A549 (cell line): ENCODE measurements at regions not wholly inside any gene's neighbourhood (a gene's known extent, or its start where the extent isn't known, plus 50 kb on each side); places are given as distances from the start of the nearest gene placed in this dataset.
"Not testable (repeated sequence)": the region's sequence is repeated elsewhere in the genome, so short reads cannot be mapped to it uniquely, and the experiment has no call there.

Experiments used
- ATAC-seq, 2 experiments: fragments of 200-7000 bp in 1 of 2; fragments of >200 bp in 1 of 2; cut with Nextera tagmentation in 1 of 2; cut with Tn5 transposase in 1 of 2; 3 replicates each; pipeline versions ENCODE4 v1.8.0 to v1.9.1; 2018 to 2020; ENCODE audit warnings: mild to moderate bottlenecking in 1 of 2, moderate library complexity in 1 of 2
- CTCF ChIA-PET: fragments of 300-600 bp; sonication (Branson Sonifier 250); formaldehyde crosslinking; extraction: SDS; loops from one replicate; lab custom pipeline; 2021; ENCODE audit warnings: antibody characterized with exemption, inconsistent platforms; lab: Yijun Ruan, JAX
- POLR2A ChIA-PET: fragments of 350-600 bp; formaldehyde crosslinking; extraction: SDS; loops from one replicate; lab custom pipeline; 2021; ENCODE audit warnings: antibody characterized with exemption, inconsistent platforms; lab: Yijun Ruan, JAX
- DNase-seq, 2 experiments: peaks; one replicate each; pipeline versions ENCODE4 v3.0.0 to v3.0.0-alpha.2; 2011 to 2016; ENCODE audit warnings: low read depth in 1 of 2, low spot score in 1 of 2
- FAIRE-seq: peaks from 2 replicates; lab custom pipeline; 2011; peaks lifted over from hg19 to GRCh38; lab: Jason Lieb, UNC
- H3K27ac ChIP-seq, 2 experiments: fragments of >200 bp; sonication (Bioruptor Twin); formaldehyde crosslinking; 3 replicates each; pipeline ENCODE4 v1.5.1; 2016 to 2017
- H3K4me1 ChIP-seq: fragments of >200 bp; sonication (Bioruptor Twin); formaldehyde crosslinking; 3 replicates; pipeline ENCODE4 v1.6.1; 2016
- H3K4me2 ChIP-seq: fragments of >200 bp; sonication (Bioruptor Twin); formaldehyde crosslinking; 3 replicates; pipeline ENCODE4 v1.6.1; 2016
- H3K4me3 ChIP-seq: fragments of >200 bp; sonication (Bioruptor Twin); formaldehyde crosslinking; 3 replicates; pipeline ENCODE4 v1.5.1; 2016
- H3K9me3 ChIP-seq: fragments of >200 bp; sonication (Bioruptor Twin); formaldehyde crosslinking; 3 replicates; pipeline ENCODE4 v1.6.1; 2016
- CBX2 ChIP-seq: fragments of 200-600 bp; sonication (generic); IDR thresholded peaks from 2 replicates; pipeline ENCODE4 v1.6.1; 2016; ENCODE audit warnings: low read depth, mild to moderate bottlenecking, borderline replicate concordance
- CBX8 ChIP-seq: fragments of 200-600 bp; sonication (generic); IDR thresholded peaks from 2 replicates; pipeline ENCODE4 v1.6.1; 2016
- CEBPB ChIP-seq, 2 experiments: fragments of >200 bp in 1 of 2; sonication (Bioruptor Twin) in 1 of 2; formaldehyde crosslinking in 1 of 2; IDR thresholded peaks; 2 replicates each; pipeline ENCODE4 v1.6.1; 2012 to 2016
- EHF ChIP-seq: fragments of 250-450 bp; sonication (Bioruptor Pico); IDR thresholded peaks from 2 replicates; pipeline ENCODE4 v1.5.0; 2020; ENCODE audit warnings: mild to moderate bottlenecking
- EHMT2 ChIP-seq: fragments of 200-600 bp; sonication (generic); IDR thresholded peaks from 2 replicates; pipeline ENCODE4 v1.6.1; 2016; ENCODE audit warnings: antibody characterized with exemption, low read depth, mild to moderate bottlenecking, moderate library complexity
- ELK1 ChIP-seq: fragments of 150-350 bp; IDR thresholded peaks from 2 replicates; pipeline ENCODE4 v1.6.1; 2014; ENCODE audit warnings: low read depth, mild to moderate bottlenecking, low read length
- ESRRA ChIP-seq: fragments of 150-350 bp; IDR thresholded peaks from 2 replicates; pipeline ENCODE4 v1.6.1; 2014; ENCODE audit warnings: mild to moderate bottlenecking, low read length, borderline replicate concordance
- FOSB ChIP-seq: fragments of 250-450 bp; sonication (Bioruptor Pico); IDR thresholded peaks from 2 replicates; pipeline ENCODE4 v1.5.0; 2020; ENCODE audit warnings: mild to moderate bottlenecking, moderate library complexity
- FOSL2 ChIP-seq, 2 experiments: fragments of 450-650 bp in 1 of 2; fragments of >200 bp in 1 of 2; sonication (Bioruptor Twin) in 1 of 2; formaldehyde crosslinking; IDR thresholded peaks; 2 replicates each; pipeline versions ENCODE4 v1.5.0 to v1.6.1; 2016 to 2020; ENCODE audit warnings: mild to moderate bottlenecking in 1 of 2, moderate library complexity in 1 of 2
- FOXS1 ChIP-seq: fragments of 250-450 bp; sonication (Bioruptor Pico); IDR thresholded peaks from 2 replicates; pipeline ENCODE4 v1.5.0; 2020; ENCODE audit warnings: mild to moderate bottlenecking, moderate library complexity
- GATA3 ChIP-seq: IDR thresholded peaks from 2 replicates; pipeline ENCODE4 v1.6.1; 2012; ENCODE audit warnings: borderline replicate concordance
- HMGXB4 ChIP-seq: fragments of 250-450 bp; sonication (Bioruptor Pico); IDR thresholded peaks from 2 replicates; pipeline ENCODE4 v1.5.0; 2021; ENCODE audit warnings: mild to moderate bottlenecking, moderate library complexity, borderline replicate concordance
- HOXA7 ChIP-seq: fragments of 250-450 bp; sonication (Bioruptor Pico); IDR thresholded peaks from 2 replicates; pipeline ENCODE4 v1.5.0; 2020; ENCODE audit warnings: mild to moderate bottlenecking, moderate library complexity
- HOXB13 ChIP-seq: fragments of 250-450 bp; sonication (Bioruptor Pico); IDR thresholded peaks from 2 replicates; pipeline ENCODE4 v1.5.0; 2020; ENCODE audit warnings: low read depth, mild to moderate bottlenecking, moderate library complexity
- JUNB ChIP-seq: fragments of >200 bp; sonication (Bioruptor Twin); formaldehyde crosslinking; IDR thresholded peaks from 2 replicates; pipeline ENCODE4 v1.6.1; 2016
- KDM1A ChIP-seq: fragments of 200-600 bp; sonication (generic); IDR thresholded peaks from 2 replicates; pipeline ENCODE4 v1.6.1; 2016; ENCODE audit warnings: low read depth, mild to moderate bottlenecking
- MAFK ChIP-seq: fragments of 450-650 bp; IDR thresholded peaks from 2 replicates; pipeline ENCODE4 v1.6.1; 2014; ENCODE audit not compliant: partially characterized antibody
- MYC ChIP-seq: IDR thresholded peaks from 2 replicates; pipeline ENCODE4 v1.6.1; 2012; ENCODE audit warnings: mild to moderate bottlenecking, inconsistent platforms, low read length, improper control_type of control experiment, borderline replicate concordance
- NR3C1 ChIP-seq: fragments of >200 bp; sonication (Bioruptor Twin); formaldehyde crosslinking; IDR thresholded peaks from 3 replicates; pipeline ENCODE4 v1.6.1; 2017
- RARB ChIP-seq: fragments of 250-450 bp; sonication (Bioruptor Pico); IDR thresholded peaks from 2 replicates; pipeline ENCODE4 v1.8.0; 2021; ENCODE audit warnings: mild to moderate bottlenecking, moderate library complexity
- RFX5 ChIP-seq: fragments of 450-650 bp; IDR thresholded peaks from 2 replicates; pipeline ENCODE4 v1.7.1; 2014; ENCODE audit warnings: antibody characterized with exemption, mild to moderate bottlenecking, moderate library complexity
- SREBF2 ChIP-seq: fragments of 450-650 bp; IDR thresholded peaks from 2 replicates; pipeline ENCODE4 v1.6.1; 2014; ENCODE audit warnings: mild to moderate bottlenecking, moderate library complexity
- TP53 ChIP-seq: fragments of 250-450 bp; sonication (Bioruptor Pico); IDR thresholded peaks from 2 replicates; pipeline ENCODE4 v1.5.0; 2021; ENCODE audit warnings: mild to moderate bottlenecking, moderate library complexity
- ZFP36 ChIP-seq: fragments of 450-650 bp; IDR thresholded peaks from 2 replicates; pipeline ENCODE4 v1.6.1; 2014; ENCODE audit warnings: borderline replicate concordance; ENCODE audit not compliant: partially characterized antibody
- WGBS: methylation state at CpG from one replicate; pipeline ENCODE4 v1.1.6; 2017; ENCODE audit errors: missing lambda C conversion rate; 5-methylcytosine and 5-hydroxymethylcytosine counted together

GRCh38 chr12:92059960-92060359, 85.7 kb downstream of the BTG1 start:
- no peak for DNase-seq
- H3K9me3 ChIP-seq, result peaks cover 3% of the 10 kb centered on the region; the same call in 1 of the 3 replicates
- POLR2A ChIA-PET, result interaction anchor here (0.6 kb wide), 1 partner anchor 15 kb away, joined by 3 read pairs; no protein-coding TSS in a partner anchor
- ATAC-seq, result no peak
- TF ChIP-seq HOXA7 (CRISPR knock-in tag) (no peak), MAFK (no peak), TP53 (CRISPR knock-in tag) (no peak), FOXS1 (CRISPR knock-in tag) (no peak), ESRRA (no peak), EHF (no peak), ELK1 (no peak), RFX5 (no peak), FOSB (CRISPR knock-in tag) (no peak), ZFP36 (no peak), CBX8 (no peak), SREBF2 (no peak), MYC (no peak), KDM1A (no peak), CBX2 (no peak), CEBPB (IDR thresholded peaks at IDR 0.05) (no peak), HMGXB4 (CRISPR knock-in tag) (no peak), GATA3 (no peak), NR3C1 (no peak), HOXB13 (CRISPR knock-in tag) (no peak)
- peaks cover 33% of the 10 kb centered on the region for H3K4me1 ChIP-seq
- no peak overlapping the region for H3K4me3 ChIP-seq
- no peak overlapping the region for H3K4me2 ChIP-seq
- no peak for FAIRE-seq
- peak overlapping the region in 1 of 2 experiments; percentile 22; a peak in 1 of 6 replicates for H3K27ac ChIP-seq
- CTCF ChIA-PET, result interaction anchor here (0.7 to 1.0 kb wide), 2 partner anchors 9 to 15 kb away, joined by 3 read pairs; no protein-coding TSS in a partner anchor
- 89% methylated on average over 2 of the region's 2 CpGs for WGBS

- Histone ChIP-seq H3K27ac (no peak overlapping the region), H3K4me3 (no peak overlapping the region), H3K4me1 (peaks cover 20% of the 10 kb centered on the region), H3K9me3 (peaks cover 3% of the 10 kb centered on the region; the same call in 1 of the 3 replicates), H3K4me2 (no peak overlapping the region)
- 89% methylated on average over 1 of the region's 1 CpG for WGBS
- ChIA-PET POLR2A (no interaction called here), CTCF (interaction anchor here (0.7 kb wide), 1 partner anchor 86 kb away, joined by 3 read pairs; no protein-coding TSS in a partner anchor)
- TF ChIP-seq RARB (CRISPR knock-in tag), result no peak
- TF ChIP-seq CBX8, result no peak
- TF ChIP-seq FOSL2 (IDR thresholded peaks at IDR 0.05), result no peak
- TF ChIP-seq FOSL2 (CRISPR knock-in tag; IDR thresholded peaks at IDR 0.05), result no peak
- TF ChIP-seq EHMT2, result no peak
- no peak for TF ChIP-seq EHF
- TF ChIP-seq JUNB, result no peak
- no peak for TF ChIP-seq CEBPB (IDR thresholded peaks at IDR 0.05)
- no peak for ATAC-seq
- DNase-seq, result no peak
- no peak for FAIRE-seq
These were observed 87.0 kb downstream of the BTG1 start for GRCh38 chr12:92058664-92059063.

GRCh38 chr12:92056756-92057155, 88.9 kb downstream of the BTG1 start:
- POLR2A ChIA-PET, H3K4me3 ChIP-seq, ATAC-seq, DNase-seq, H3K9me3 ChIP-seq, CTCF ChIA-PET, FAIRE-seq, H3K27ac ChIP-seq, H3K4me2 ChIP-seq, H3K4me1 ChIP-seq: not testable (repeated sequence)
- WGBS, result 68% methylated on average over 1 of the region's 1 CpG
